Panc1 (cell line): ENCODE measurements at regions not wholly inside any gene's neighbourhood (a gene's known extent, or its start where the extent isn't known, plus 50 kb on each side); places are given as distances from the start of the nearest gene placed in this dataset.

Experiments used
- ATAC-seq: fragments of 200-7000 bp; cut with Tn5 transposase; 2 replicates; pipeline ENCODE4 v1.9.1; 2020; ENCODE audit warnings: mild to moderate bottlenecking, moderate library complexity
- BruUV-seq: library from RNA; stranded (reverse); fragments of 400-500 nt; replicated peaks from 2 replicates; lab custom pipeline; 2021; lab: Mats Ljungman, UMichigan
- CTCF ChIA-PET: fragments of 300-600 bp; sonication (Branson Sonifier 250); formaldehyde crosslinking; loops from one replicate; lab custom pipeline; 2022; ENCODE audit warnings: antibody characterized with exemption; lab: Charles Lee
- POLR2A ChIA-PET: fragments of 300-600 bp; sonication (Branson Sonifier 250); formaldehyde crosslinking; loops from one replicate; lab custom pipeline; 2022; ENCODE audit warnings: antibody characterized with exemption; lab: Charles Lee
- DNase-seq: peaks from one replicate; pipeline ENCODE4 v3.0.0-alpha.2; 2010; ENCODE audit warnings: low read depth, low spot score
- H3K27ac ChIP-seq: 2 replicates; pipeline ENCODE4 v1.5.1; 2011; ENCODE audit warnings: mild to moderate bottlenecking, low read length, inconsistent platforms
- H3K27me3 ChIP-seq: fragments of 200-500 bp; sonication (Bioruptor generic); 2 replicates; pipeline ENCODE4 v1.6.0; 2014; ENCODE audit warnings: low read length, inconsistent platforms; ENCODE audit not compliant: control insufficient read depth, insufficient read depth
- H3K36me3 ChIP-seq: fragments of 200-500 bp; sonication (Bioruptor generic); 2 replicates; pipeline ENCODE4 v1.5.1; 2014; ENCODE audit warnings: inconsistent platforms, mild to moderate bottlenecking, low read length, moderate library complexity; ENCODE audit not compliant: control insufficient read depth, insufficient read depth
- H3K4me1 ChIP-seq: 2 replicates; pipeline ENCODE4 v1.5.1; 2011; ENCODE audit warnings: inconsistent platforms, mild to moderate bottlenecking, low read length, moderate library complexity; ENCODE audit not compliant: control insufficient read depth, insufficient read depth
- H3K4me3 ChIP-seq, 2 experiments: 2 replicates each; pipeline ENCODE4 v1.5.1; 2011 to 2012; ENCODE audit warnings: low read depth in 2 of 2, low read length in 2 of 2, mild to moderate bottlenecking in 2 of 2, inconsistent platforms in 1 of 2, moderate library complexity in 1 of 2
- H3K9me3 ChIP-seq: fragments of 200-500 bp; sonication (Bioruptor generic); 2 replicates; pipeline ENCODE4 v1.5.1; 2014; ENCODE audit warnings: low read depth, mild to moderate bottlenecking, inconsistent platforms, low read length, moderate library complexity; ENCODE audit not compliant: control insufficient read depth, insufficient read depth
- POLR2AphosphoS5 ChIP-seq: IDR thresholded peaks from 2 replicates; pipeline ENCODE4 v1.6.1; 2012; ENCODE audit warnings: mild to moderate bottlenecking, low read depth, low read length, moderate library complexity
- SIN3A ChIP-seq: IDR thresholded peaks from 2 replicates; pipeline ENCODE4 v1.6.1; 2012; ENCODE audit warnings: low read depth, mild to moderate bottlenecking, low read length, moderate library complexity, borderline replicate concordance; ENCODE audit not compliant: insufficient read depth
- TCF7L2 ChIP-seq: IDR thresholded peaks from 2 replicates; pipeline ENCODE4 v1.6.1; 2011; ENCODE audit warnings: mild to moderate bottlenecking, low read depth, low read length, inconsistent platforms
- in situ Hi-C: cut with HindIII; loops from 2 replicates; pipeline ENCODE4 v1.10.0; 2016; ENCODE audit warnings: low sequenced_read_pairs, low pct_unique_long_range_greater_than_20kb
- intact Hi-C: fragments of 100-400 bp; cut with micrococcal nuclease; formaldehyde crosslinking; loops from one replicate; pipeline ENCODE4 v1.10.0; 2022; ENCODE audit not compliant: unreplicated experiment
- TF ChIP-seq, protein P1 (sequence below): fragments of 450-650 bp; IDR thresholded peaks from 2 replicates; pipeline ENCODE4 v1.5.1; 2017; ENCODE audit warnings: mild to moderate bottlenecking
- TF ChIP-seq, protein P2 (sequence below), 2 experiments: IDR thresholded peaks; 2 replicates each; pipeline ENCODE4 v1.6.1; 2011 to 2012; ENCODE audit warnings: low read depth in 2 of 2, control low read depth in 1 of 2, low read length in 1 of 2, mild to moderate bottlenecking in 1 of 2, moderate library complexity in 1 of 2; ENCODE audit not compliant: insufficient read depth in 1 of 2

DNA sequence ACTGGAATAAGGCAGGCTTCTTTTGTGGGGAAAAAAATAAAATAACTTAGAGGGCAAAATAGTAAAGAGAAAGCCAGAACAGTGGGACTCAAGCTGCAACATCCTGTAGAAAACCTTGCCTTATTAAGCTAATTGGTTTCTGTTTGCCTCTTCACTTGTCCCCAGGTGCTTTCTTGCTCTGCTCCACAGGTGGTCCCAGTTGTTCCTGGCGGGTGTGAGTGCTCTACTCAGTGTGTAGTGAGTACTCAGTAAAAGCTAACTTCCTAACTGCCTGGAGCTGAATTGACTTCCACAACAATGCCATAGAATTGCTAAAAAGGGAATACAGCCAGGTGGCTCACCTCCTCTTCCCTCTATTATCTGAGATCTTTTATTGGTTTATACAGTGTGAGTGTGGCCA, 930.2 kb downstream of the C4orf33 start:
- H3K27ac ChIP-seq, result no peak overlapping the region
- BruUV-seq, result no TSS peak

DNA sequence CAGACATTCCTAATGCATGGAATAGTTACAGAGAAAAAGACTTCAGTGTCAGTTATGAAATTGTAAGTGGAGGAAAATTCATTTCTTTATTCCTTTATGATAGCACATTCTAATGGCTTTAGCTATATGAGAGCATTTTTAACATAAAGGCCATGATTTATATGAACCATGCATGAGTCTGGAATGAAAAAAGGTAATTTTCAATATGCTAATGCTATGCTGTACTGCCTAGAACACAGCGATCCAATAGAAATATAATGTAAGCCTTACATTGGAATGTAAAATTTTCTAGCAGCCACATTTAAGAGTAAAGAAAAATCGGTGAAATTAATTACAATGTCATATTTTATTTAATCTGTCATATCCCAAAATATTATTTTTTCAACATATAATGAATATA, 932.0 kb downstream of the C4orf33 start:
- Histone ChIP-seq H3K9me3 (no peaks in the 10 kb centered on the region), H3K27ac (no peak overlapping the region), H3K36me3 (no peaks in the 10 kb centered on the region), H3K27me3 (no peaks in the 10 kb centered on the region), H3K4me3 (no peak overlapping the region), H3K4me1 (no peaks in the 10 kb centered on the region)
- ATAC-seq (no peak), DNase-seq (no peak)
- CTCF ChIA-PET, result no interaction called here
- BruUV-seq, result no TSS peak
- TF ChIP-seq SIN3A (no peak), POLR2AphosphoS5 (no peak), TCF7L2 (no peak)
- TF ChIP-seq, protein P1, sequence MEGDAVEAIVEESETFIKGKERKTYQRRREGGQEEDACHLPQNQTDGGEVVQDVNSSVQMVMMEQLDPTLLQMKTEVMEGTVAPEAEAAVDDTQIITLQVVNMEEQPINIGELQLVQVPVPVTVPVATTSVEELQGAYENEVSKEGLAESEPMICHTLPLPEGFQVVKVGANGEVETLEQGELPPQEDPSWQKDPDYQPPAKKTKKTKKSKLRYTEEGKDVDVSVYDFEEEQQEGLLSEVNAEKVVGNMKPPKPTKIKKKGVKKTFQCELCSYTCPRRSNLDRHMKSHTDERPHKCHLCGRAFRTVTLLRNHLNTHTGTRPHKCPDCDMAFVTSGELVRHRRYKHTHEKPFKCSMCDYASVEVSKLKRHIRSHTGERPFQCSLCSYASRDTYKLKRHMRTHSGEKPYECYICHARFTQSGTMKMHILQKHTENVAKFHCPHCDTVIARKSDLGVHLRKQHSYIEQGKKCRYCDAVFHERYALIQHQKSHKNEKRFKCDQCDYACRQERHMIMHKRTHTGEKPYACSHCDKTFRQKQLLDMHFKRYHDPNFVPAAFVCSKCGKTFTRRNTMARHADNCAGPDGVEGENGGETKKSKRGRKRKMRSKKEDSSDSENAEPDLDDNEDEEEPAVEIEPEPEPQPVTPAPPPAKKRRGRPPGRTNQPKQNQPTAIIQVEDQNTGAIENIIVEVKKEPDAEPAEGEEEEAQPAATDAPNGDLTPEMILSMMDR, result no peak
- TF ChIP-seq, protein P2, sequence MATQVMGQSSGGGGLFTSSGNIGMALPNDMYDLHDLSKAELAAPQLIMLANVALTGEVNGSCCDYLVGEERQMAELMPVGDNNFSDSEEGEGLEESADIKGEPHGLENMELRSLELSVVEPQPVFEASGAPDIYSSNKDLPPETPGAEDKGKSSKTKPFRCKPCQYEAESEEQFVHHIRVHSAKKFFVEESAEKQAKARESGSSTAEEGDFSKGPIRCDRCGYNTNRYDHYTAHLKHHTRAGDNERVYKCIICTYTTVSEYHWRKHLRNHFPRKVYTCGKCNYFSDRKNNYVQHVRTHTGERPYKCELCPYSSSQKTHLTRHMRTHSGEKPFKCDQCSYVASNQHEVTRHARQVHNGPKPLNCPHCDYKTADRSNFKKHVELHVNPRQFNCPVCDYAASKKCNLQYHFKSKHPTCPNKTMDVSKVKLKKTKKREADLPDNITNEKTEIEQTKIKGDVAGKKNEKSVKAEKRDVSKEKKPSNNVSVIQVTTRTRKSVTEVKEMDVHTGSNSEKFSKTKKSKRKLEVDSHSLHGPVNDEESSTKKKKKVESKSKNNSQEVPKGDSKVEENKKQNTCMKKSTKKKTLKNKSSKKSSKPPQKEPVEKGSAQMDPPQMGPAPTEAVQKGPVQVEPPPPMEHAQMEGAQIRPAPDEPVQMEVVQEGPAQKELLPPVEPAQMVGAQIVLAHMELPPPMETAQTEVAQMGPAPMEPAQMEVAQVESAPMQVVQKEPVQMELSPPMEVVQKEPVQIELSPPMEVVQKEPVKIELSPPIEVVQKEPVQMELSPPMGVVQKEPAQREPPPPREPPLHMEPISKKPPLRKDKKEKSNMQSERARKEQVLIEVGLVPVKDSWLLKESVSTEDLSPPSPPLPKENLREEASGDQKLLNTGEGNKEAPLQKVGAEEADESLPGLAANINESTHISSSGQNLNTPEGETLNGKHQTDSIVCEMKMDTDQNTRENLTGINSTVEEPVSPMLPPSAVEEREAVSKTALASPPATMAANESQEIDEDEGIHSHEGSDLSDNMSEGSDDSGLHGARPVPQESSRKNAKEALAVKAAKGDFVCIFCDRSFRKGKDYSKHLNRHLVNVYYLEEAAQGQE (IDR thresholded peaks at IDR 0.05; ENCODE audit: insufficient read depth in 1 of 2, low read depth in 2 of 2, low read length in 1 of 2), result no peak
- in situ Hi-C loops (no loop called here), intact Hi-C loops (no loop called here)
- POLR2A ChIA-PET, result no interaction called here

More for the DNA sequence above, 930.2 kb downstream of the C4orf33 start:
- H3K4me3 ChIP-seq, result no peak overlapping the region
- H3K9me3 ChIP-seq, result no peaks in the 10 kb centered on the region
- TF ChIP-seq TCF7L2 (no peak), POLR2AphosphoS5 (no peak), SIN3A (no peak)
- TF ChIP-seq, protein P1, result no peak
- TF ChIP-seq, protein P2 (IDR thresholded peaks at IDR 0.05; ENCODE audit: insufficient read depth in 1 of 2, low read depth in 2 of 2, low read length in 1 of 2), result no peak
- H3K36me3 ChIP-seq, result no peaks in the 10 kb centered on the region
- no peaks in the 10 kb centered on the region for H3K27me3 ChIP-seq
- intact Hi-C loops, result no loop called here
- H3K4me1 ChIP-seq, result no peaks in the 10 kb centered on the region
- in situ Hi-C loops, result no loop called here
- ChIA-PET POLR2A (no interaction called here), CTCF (no interaction called here)
- DNase-seq, result no peak
- ATAC-seq, result no peak
